NCI-H524 (cell line): ENCODE measurements at regions not wholly inside any gene's neighbourhood (a gene's known extent, or its start where the extent isn't known, plus 50 kb on each side); places are given as distances from the start of the nearest gene placed in this dataset.
"Not testable (repeated sequence)": the region's sequence is repeated elsewhere in the genome, so short reads cannot be mapped to it uniquely, and the experiment has no call there.

Experiments used
- DNase-seq, 2 experiments: peaks; one replicate each; lab custom pipeline; 2025; lab: John Stamatoyannopoulos, UW

DNA sequence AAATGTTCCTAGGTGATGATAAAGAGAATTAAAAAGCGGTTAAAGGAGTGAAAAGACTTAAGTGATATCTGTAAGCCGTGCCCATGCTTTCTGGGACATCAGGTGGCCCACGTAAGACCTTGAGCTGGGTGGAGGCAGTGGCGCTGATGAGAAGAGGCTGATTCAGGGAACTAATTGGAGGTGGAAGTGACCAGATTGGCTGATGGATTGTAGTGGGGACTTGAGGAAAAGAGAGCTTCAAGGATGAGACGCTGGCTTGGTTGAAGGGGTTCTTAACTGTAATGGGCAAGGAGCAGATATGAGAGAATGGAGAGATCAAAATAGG is 69.1 kb upstream of the EP300 start:
- peak; percentile 44 to 73 for DNase-seq

DNA sequence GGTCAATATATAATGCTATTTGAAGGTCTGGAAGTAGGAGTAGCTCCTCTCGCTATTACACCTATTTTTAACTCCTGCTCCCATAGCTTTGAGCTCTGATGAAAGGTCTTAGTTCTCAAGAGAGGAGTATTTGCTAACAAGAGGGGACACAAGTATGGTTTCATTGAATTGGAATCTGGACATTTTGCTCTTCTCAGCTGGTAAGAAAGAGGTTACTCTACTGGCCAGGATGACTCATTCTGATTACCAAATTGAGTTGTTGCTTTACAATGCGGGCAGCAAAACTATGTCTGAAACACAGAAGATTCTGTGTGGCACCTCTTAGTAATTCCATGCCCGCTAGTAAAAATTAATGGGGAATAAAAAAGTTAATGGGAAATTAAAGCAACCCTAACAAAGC is 63.6 kb upstream of the EP300 start:
- no peak for DNase-seq

DNA sequence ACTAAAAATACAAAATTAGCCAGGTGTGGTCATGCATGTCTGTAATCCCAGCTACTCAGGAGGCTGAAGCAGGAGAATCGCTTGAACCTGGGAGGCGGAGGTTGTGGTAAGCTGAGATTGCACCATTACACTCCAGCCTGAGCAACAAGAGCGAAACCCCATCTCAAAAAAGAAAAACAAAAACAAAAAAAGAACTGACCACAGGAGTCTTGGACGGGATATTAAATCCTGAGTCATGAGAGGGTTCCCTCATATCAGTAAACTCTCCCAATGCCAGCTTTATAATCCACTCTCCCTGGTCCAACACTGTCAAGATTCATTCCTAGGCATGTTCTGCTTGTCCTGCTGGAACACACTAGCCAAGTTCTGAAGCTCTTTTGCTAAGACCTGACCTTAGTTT is 61.5 kb upstream of the EP300 start:
- DNase-seq: no peak

DNA sequence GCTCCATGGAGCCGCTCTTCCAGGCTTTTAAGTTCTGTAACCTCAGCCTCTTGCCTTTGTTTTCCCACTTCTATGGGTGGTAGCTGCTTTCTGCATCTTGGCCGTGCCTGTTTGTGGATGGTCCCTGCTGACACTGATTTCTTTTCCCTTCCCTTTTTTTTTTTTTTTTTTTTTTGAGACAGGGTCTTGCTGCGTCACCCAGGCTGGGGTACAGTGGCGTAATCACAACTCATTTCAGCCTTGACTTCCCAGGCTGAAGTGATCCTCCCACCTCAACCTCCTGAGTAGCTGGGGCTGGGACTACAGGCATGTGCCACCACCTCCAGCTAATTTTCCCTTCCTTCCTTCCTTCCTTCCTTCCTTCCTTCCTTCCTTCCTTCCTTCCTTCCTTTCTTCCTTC is 57.7 kb upstream of the EP300 start:
- DNase-seq: no peak

DNA sequence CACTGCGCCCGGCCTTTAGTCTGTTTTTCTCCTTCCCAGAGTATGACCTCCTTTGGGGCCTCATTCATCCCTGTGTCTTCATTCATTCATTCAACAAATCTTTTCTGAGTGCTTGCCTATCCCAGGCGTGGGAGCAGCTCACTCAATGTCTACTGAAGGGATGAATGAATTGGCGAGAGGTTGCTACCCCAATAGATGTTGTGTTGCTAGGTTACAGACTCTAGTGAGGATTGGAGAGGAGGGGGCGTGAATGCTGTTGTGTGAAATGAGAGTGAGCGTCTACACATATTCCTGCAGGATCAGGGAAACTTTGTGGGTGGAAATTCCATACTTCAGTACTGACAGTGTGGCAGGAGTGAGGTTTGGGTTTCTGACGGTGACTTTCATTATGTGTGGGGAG is 55.5 kb upstream of the EP300 start:
- DNase-seq: no peak

DNA sequence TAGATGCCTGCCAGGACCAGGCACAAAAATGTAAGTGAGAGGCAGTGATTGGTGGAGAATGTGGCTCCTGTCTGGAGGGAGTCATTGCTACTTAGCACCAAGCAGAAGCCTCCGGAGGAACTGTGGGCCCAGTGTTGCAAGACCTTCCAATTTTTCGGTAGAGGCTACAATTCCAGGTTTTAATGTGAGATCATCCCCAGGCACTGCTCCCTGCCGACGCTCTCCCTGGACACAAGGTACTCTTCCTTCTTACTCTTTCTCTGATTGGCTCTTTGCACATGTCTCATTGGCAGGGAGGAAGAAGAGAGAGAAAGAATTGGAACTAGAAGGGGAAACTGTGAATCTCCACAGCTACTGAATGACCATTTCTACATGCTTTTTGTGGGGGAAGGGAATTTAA is 53.7 kb upstream of the EP300 start:
- DNase-seq: no peak

DNA sequence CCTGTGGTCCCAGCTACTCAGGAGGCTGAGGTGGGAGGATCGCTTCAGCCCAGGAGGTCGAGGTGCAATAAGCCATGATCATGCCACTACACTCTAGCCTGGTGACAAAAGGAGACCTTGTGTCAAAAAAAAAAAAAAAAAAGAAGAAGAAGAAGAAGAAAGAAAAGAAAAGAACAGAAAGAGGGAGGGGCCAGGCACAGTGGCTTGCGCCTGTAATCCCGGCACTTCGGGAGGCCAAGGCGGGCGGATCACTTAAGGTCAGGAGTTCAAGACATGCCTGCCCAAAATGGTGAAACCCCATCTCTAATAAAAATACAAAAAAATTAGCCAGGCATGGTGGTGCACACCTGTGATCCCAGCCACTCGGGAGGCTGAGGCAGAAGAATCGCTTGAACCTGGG is 52.8 kb upstream of the EP300 start:
- DNase-seq: not testable (repeated sequence)

DNA sequence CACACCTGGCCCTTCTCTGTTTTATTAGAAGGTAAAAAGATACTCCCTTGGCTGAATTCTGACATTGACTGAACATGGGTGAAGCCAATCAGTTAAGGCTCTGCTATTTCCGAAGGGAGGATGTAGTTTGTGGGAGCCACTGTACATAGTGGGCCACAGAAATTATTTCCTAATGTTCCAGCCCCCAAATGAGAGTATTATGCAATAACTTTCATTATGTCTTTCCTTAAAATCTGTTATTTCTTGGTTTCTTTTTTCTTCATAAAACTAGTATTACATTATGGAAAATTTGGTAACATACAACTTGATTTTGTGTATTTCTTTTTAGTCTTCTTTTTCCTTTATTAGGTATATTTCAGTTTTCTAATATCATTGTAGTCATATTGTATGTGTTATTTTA is 51.9 kb upstream of the EP300 start:
- DNase-seq: no peak

DNA sequence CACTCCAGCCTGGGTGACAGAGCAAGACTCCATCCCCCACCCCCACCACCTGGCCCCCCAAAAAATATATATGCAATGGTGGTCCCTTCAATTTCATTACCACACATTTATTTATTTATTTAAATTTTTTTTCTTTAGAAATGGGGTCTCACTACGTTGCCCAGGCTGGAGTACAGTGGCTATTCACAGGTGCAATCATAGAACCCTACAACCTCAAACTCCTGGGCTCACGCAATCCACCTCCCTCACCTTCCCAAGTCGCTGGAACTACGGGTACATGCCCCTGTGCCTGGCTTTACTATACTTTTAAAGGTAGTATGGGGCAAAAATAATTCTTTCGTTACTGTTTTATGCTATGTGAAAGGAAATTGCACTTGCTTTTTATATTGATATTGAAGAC is 50.9 kb upstream of the EP300 start:
- no peak for DNase-seq
